ENCODE measurements at regions not wholly inside any gene's neighbourhood (a gene's known extent, or its start where the extent isn't known, plus 50 kb on each side); places are given as distances from the start of the nearest gene placed in this dataset.

DNA sequence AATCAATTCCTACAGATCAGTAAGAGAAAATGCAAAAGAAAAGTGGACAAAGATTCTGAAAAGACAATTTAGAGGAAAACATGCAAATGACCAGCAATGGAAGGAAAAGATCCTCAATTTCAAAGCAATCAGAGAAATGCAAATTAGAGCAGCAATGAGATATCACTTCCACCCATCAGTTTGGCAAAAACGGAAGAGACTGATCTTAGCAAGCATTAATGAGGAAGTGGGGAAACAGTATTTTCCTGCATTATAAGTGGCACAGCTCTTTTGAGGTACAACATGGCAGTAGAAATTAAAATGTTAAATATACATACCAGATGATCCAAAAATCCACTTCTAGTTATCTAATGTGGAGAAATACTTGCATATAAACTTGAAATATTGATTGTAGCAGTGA is 69.1 kb upstream of the SLC7A1 start:
- DNase-seq, result no peak

DNA sequence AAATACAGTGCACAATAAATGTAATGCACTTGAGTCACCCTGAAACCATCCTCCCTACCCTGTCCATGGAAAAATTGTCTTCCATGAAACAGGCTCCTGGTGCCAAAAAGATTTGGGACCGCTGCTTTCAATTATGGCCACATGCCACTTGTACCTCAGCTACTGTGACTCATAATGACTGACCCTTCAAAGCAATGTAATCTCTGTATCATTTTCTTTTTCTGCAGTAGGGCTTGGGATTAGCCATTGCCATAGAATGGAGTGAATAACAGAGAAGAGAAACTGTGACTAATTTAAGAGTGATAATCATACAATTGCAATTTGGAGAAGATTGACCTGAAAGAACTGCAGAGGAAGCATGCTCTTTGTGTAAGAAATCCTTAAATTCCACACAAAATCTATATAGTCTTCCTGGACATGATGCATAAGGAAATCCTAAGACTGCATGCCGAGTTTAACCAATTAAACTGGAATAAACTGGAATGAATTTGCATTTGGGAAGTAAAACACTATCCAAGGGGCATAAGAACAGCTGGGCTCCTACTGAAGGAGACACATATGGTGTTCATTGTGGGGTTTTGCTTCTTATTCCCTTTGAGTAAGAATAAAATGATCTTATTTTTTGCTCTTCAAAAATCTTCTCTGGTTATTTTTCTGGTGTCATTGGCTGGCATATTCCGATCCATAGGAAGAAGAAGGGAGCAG is 59.5 kb upstream of the SLC7A1 start:
- DNase-seq, result no peak

DNA sequence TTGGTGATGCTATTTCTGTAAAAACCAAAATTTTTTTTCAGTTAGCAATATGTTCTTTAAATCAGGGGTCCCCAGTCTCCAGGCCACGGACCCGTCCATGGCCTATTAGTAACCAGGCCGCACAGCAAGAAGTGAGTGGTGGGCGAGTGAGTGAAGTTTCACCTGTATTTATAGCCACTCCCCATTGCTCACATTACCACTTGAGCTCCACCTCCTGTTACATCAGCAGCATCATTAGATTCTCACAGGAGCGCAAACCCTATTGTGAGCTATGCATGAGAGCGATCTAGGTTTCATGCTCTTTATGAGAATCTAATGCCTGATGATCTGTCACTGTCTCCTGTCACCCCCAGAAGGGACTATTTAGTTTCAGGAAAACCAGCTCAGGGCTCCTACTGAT is 58.9 kb upstream of the SLC7A1 start:
- DNase-seq, result no peak

DNA sequence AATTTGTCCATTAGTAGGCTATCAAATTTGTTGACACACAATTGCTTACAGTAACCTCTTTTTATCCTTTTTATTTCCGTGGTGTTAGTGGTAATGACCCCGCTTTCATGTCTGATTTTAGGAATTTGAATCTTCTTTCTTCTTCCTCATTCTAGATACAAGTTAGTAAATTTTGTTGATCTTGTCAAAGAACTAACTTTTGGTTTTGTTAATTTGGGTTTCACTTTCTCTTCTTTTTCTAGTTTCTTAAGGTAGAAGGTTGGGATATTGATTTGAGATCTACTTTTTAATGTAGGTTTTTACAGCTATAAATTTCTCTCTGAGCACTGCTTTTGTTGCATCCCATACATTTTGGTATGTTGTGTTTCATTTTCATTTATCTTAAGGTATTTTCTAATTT is 53.3 kb upstream of the SLC7A1 start:
- DNase-seq, result no peak
